ENCODE measurements at regions not wholly inside any gene's neighbourhood (a gene's known extent, or its start where the extent isn't known, plus 50 kb on each side); places are given as distances from the start of the nearest gene placed in this dataset.

DNA sequence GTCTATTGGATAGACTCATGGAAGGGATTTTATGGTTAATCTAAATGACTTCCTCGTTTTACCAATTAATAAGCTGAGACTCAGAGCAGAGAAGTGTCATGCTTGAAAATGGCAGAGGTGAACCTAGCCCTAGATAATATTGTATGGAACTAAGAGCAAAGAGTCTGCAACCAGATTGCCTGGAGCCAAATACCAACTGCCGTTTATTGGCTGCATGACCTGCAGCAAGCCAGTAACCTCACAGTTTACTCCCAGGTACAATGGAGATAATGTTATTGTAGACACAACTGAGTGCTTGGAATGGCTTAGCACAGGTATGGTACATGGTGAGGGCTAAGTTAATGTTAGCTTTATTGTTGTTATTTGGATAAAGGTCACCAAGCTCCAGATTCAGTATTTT is 84.6 kb upstream of the FAT3 start:
- in situ Hi-C loops (cut with MboI; ENCODE audit: low pct_unique_long_range_greater_than_20kb in 2 of 9, low sequenced_read_pairs in 9 of 9, unreplicated experiment in 9 of 9), result no loop called here
- WGBS, 10 experiments, result 0 to 83% (median 68%) methylated on average over 1 to 2 of the region's 2 CpGs; no CpG with 5 or more reads in 6 of the 10 experiments

DNA sequence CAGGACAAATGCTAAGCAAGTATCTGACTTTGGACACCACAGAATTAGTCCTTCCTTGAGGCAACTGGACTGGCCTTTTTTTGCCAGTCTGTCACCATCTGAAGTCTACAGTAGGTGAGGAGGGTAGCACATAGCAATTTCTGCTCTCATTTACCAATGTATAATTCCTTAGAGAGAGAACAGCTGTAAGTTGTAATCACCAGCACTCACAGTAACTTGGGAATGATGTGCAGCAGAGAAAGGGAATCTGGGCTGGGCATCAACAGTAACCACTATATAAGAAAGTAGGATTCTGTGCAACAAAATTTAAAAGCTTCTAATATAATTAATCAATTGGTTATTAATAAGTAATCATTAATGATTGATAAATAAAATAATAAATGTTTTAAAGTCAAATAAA is 86.3 kb upstream of the FAT3 start:
- in situ Hi-C loops (cut with MboI; ENCODE audit: low pct_unique_long_range_greater_than_20kb in 2 of 9, low sequenced_read_pairs in 9 of 9, unreplicated experiment in 9 of 9), result no loop called here
- Histone ChIP-seq H3K4me1 (replicated peaks in 1 of 2) (no peaks in the 10 kb centered on the region), H3K27ac (no peak overlapping the region), H3K4me3 (no peak overlapping the region)
- ATAC-seq (replicated peaks in 6 of 8), result no peak

More for the DNA sequence above, 84.6 kb upstream of the FAT3 start:
- Histone ChIP-seq H3K27ac (no peak overlapping the region), H3K4me1 (replicated peaks in 1 of 2) (no peaks in the 10 kb centered on the region), H3K4me3 (no peak overlapping the region)
- no peak for ATAC-seq (replicated peaks in 6 of 8)

DNA sequence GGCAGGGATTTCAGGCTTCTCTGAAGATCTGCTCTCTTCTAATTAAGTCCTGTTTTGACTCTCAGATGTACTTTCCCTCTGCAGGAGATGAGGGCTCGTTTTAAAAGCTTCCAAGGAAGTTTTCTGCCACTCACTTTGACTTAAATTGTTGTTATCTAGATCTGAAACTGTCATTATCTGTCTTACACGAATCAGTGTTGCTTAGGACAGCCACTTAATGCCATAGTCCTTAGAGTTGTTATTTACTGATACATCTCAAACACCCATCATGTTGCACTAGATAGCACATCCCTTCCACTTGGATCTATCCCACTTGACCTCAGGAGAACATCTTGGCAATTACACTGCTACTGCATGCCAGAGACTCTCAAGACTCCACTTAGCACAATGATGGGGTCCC is 86.9 kb upstream of the FAT3 start:
- WGBS, 10 experiments, result 0 to 67% (median 33%) methylated on average over 1 to 2 of the region's 2 CpGs; no CpG with 5 or more reads in 2 of the 10 experiments
- no peak for ATAC-seq (replicated peaks in 6 of 8)
- in situ Hi-C loops (cut with MboI; ENCODE audit: low pct_unique_long_range_greater_than_20kb in 2 of 9, low sequenced_read_pairs in 9 of 9, unreplicated experiment in 9 of 9), result no loop called here
- Histone ChIP-seq H3K27ac (no peak overlapping the region), H3K4me1 (replicated peaks in 1 of 2) (no peaks in the 10 kb centered on the region), H3K4me3 (no peak overlapping the region)

DNA sequence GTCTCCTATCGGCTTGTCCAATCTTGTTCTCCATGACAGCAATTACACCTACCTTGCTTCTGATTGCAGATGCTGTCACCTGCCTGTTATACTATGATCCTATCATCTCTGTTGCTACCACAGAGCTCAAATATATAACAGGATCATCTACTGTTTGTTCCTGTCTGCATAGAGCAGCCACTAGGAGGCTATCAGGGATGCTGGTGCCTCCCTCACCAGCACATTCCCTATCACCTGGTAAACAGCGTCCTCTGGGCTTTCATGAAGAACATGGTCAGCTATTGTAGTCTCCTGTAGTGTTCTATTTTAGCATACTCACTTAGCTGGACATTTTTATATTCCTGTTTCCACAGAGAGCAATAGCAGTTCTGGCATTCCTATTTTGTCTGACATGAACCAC is 87.8 kb upstream of the FAT3 start:
- H3K4me1 ChIP-seq (replicated peaks in 1 of 2), result no peaks in the 10 kb centered on the region
- ATAC-seq (replicated peaks in 6 of 8), result peak in 1 of 8 experiments; percentile 75
- WGBS, 10 experiments, result 0 to 100% (median 66%) methylated on average over 1 to 2 of the region's 2 CpGs; no CpG with 5 or more reads in 4 of the 10 experiments
- in situ Hi-C loops (cut with MboI; ENCODE audit: low pct_unique_long_range_greater_than_20kb in 2 of 9, low sequenced_read_pairs in 9 of 9, unreplicated experiment in 9 of 9), result no loop called here
- no peak overlapping the region for H3K4me3 ChIP-seq
- H3K27ac ChIP-seq, result no peak overlapping the region

DNA sequence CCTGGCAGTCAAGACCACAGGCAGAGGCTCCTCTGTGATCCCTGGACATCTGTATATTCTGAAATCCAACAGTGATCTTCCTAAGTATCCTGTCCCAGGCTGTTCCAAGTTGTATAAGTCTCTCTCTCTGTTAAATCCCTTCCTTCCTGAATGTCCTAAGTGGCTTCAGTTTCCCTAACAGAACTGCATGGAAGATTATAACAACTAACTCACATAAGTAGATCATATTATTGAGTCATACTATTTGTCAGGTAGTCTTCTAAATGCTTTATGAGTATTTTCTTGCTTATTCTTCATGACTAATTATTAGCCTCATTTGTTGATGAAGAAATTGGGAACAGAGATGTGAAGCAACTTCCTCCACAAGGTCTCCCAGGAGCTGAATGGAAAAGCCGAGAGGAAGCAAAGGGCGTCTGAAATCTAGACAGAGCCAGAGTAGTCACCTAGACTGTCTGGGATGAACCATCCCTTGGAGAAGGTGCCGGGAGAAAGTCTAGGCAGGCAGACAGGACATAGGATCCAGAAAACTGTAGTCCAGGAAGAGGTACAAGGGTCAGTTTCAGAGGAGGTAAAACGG is 93.2 kb upstream of the FAT3 start:
- WGBS, 10 experiments, result 13 to 83% (median 53%) methylated on average over 1 to 4 of the region's 4 CpGs; no CpG with 5 or more reads in 3 of the 10 experiments
- in situ Hi-C loops (cut with MboI; ENCODE audit: low pct_unique_long_range_greater_than_20kb in 2 of 9, low sequenced_read_pairs in 9 of 9, unreplicated experiment in 9 of 9), result no loop called here
- no peak for ATAC-seq (replicated peaks in 6 of 8)
- Histone ChIP-seq H3K4me3 (no peak overlapping the region), H3K4me1 (replicated peaks in 1 of 2) (peaks cover 6 to 7% of the 10 kb centered on the region in 2 donors), H3K27ac (no peak overlapping the region)

DNA sequence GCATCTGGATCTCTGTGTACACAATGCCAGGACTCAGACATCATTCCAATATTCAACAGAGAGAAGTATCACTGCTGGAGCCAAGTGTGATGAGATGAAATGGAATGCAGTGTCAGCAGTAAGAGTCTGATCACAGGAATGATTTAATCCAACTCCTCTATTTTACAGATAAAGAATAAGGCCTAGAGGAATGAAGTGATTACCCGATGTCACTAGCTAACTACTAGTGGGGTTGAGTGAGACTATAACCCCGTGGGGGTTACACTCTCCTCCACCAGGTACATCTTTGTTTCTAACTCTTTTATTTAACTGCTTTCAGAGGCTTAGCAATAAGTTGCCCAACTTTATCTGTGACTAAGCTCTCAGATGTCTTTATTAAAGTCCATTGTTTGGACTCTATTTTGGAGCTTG is 94.2 kb upstream of the FAT3 start:
- 0 to 38% (median 0%) methylated on average over 1 to 2 of the region's 2 CpGs; no CpG with 5 or more reads in 4 of the 10 experiments for WGBS, 10 experiments
- no peak overlapping the region for H3K27ac ChIP-seq
- H3K4me3 ChIP-seq, result no peak overlapping the region
- in situ Hi-C loops (cut with MboI; ENCODE audit: low pct_unique_long_range_greater_than_20kb in 2 of 9, low sequenced_read_pairs in 9 of 9, unreplicated experiment in 9 of 9), result no loop called here
- peak in 3 of 8 experiments; percentile 10 to 63 (median 32) for ATAC-seq (replicated peaks in 6 of 8)
- H3K4me1 ChIP-seq (replicated peaks in 1 of 2), result peaks cover 6 to 7% of the 10 kb centered on the region in 2 donors

DNA sequence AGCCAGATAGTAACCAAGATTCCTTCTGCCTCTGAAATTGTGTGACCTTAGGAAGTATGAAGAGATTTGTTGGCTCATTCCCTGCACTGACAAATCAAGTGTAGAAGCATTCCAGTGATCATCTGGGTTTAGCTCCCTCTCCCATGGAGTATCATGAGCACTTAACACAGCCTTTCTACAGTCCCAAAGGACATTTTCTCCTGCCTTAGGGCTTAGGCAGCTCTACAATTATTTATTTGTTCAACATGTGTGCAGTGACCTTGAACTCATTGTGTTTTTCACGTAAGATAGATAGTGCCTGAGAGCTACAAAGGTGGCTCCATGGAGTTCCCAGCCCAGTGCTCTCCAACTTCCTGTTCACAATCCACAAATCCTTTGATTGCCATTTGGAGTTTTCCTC is 94.8 kb upstream of the FAT3 start:
- WGBS, 10 experiments, result 0 to 89% (median 50%) methylated on average over 1 of the region's 1 CpG; no CpG with 5 or more reads in 5 of the 10 experiments
- H3K4me3 ChIP-seq, result no peak overlapping the region
- H3K4me1 ChIP-seq (replicated peaks in 1 of 2), result peaks cover 6 to 9% of the 10 kb centered on the region in 2 donors
- H3K27ac ChIP-seq, result no peak overlapping the region
- in situ Hi-C loops (cut with MboI; ENCODE audit: low pct_unique_long_range_greater_than_20kb in 2 of 9, low sequenced_read_pairs in 9 of 9, unreplicated experiment in 9 of 9), result no loop called here
- ATAC-seq (replicated peaks in 6 of 8), result peak in 3 of 8 experiments; percentile 30 to 49 (median 42)

DNA sequence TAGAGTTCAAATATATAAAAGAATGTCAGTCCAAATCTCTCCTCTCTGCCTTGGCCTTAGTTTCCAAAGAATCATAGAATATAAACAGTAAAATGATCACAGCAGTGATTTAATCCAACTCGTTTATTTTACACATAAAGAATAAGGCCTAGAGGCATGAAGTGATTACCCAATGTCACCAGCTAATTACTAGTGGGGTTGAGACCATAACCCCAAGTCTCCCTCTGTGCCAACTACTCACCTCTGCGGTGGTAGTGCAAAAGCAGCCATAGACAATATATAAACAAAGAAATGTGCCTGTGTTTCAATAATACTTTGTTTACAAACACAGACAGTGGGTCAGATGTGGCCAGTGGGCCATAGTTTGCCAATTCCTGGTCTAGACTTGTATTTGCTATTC is 96.6 kb upstream of the FAT3 start:
- in situ Hi-C loops (cut with MboI; ENCODE audit: low pct_unique_long_range_greater_than_20kb in 2 of 9, low sequenced_read_pairs in 9 of 9, unreplicated experiment in 9 of 9), result no loop called here
- Histone ChIP-seq H3K4me3 (no peak overlapping the region), H3K27ac (no peak overlapping the region), H3K4me1 (replicated peaks in 1 of 2) (peaks cover 6 to 10% of the 10 kb centered on the region in 2 donors)
- WGBS, 10 experiments, result 20 to 100% (median 84%) methylated on average over 1 to 2 of the region's 2 CpGs; no CpG with 5 or more reads in 2 of the 10 experiments
- no peak for ATAC-seq (replicated peaks in 6 of 8)

DNA sequence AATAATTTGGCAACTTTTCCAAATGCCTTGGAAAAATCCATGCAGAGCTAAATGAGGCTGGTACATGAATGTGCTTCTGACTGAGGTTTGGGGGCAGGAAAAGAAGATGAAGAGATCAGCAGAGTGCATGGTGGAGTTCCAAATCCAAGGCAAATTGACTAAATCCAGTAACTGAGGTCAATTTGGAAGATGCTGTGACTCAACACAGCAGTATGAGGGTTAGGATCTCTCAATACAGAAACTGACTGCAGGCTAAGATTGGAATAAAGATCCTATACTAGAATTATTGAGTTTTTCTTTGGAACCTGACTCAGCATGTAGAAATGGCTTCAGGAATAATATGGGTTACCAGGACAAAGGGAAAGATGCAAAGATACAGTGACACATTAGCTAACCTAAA is 99.3 kb upstream of the FAT3 start:
- H3K4me1 ChIP-seq (replicated peaks in 1 of 2), result peaks cover 6 to 10% of the 10 kb centered on the region in 2 donors
- H3K4me3 ChIP-seq, result no peak overlapping the region
- no peak overlapping the region for H3K27ac ChIP-seq
- ATAC-seq (replicated peaks in 6 of 8), result no peak
- in situ Hi-C loops (cut with MboI; ENCODE audit: low pct_unique_long_range_greater_than_20kb in 2 of 9, low sequenced_read_pairs in 9 of 9, unreplicated experiment in 9 of 9), result no loop called here

DNA sequence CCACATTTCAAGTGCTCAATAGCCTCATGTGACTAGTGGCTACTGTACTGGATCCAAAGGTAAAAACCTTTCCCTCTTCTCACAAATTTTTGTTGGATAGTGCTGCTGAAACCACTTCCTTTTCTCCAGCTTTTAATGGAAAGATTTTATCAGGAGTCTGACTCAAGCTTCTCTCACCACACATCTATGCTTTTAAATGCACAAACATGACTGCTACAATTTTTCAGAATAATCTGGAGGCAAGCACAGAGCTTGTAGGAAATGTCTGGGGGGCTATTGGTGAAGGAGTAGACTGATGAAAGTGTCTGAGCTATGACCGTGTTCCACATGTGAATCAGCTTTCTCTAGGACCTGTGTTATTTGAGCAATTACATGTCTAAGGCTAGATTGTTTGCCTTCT is 101.1 kb upstream of the FAT3 start:
- WGBS, 10 experiments, result 0 to 100% (median 79%) methylated on average over 1 of the region's 1 CpG; no CpG with 5 or more reads in 6 of the 10 experiments
- in situ Hi-C loops (cut with MboI; ENCODE audit: low pct_unique_long_range_greater_than_20kb in 2 of 9, low sequenced_read_pairs in 9 of 9, unreplicated experiment in 9 of 9), result no loop called here
- Histone ChIP-seq H3K27ac (no peak overlapping the region), H3K4me3 (no peak overlapping the region), H3K4me1 (replicated peaks in 1 of 2) (peaks cover 0 to 3% of the 10 kb centered on the region in 2 donors)
- no peak for ATAC-seq (replicated peaks in 6 of 8)

DNA sequence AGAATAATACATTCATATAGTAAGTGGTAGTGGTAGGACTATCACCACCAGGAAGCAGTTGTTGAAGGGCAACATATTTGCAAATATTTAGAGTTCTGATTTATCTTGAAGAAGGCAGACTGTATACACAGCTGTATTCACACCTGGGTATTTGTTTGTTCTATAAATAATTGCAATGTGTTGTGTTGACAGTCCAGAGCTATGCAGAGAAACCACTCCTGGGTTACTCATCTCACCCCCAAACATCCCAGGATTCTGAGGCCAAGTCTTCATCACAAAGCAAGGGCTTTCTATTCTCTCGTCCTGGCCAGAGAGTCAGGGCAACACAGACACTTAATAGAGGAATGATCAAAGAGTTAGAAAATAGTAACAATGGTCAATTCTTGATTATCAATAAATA is 102.1 kb upstream of the FAT3 start:
- WGBS, 10 experiments, result 0 to 100% (median 56%) methylated on average over 1 of the region's 1 CpG; no CpG with 5 or more reads in 3 of the 10 experiments
- Histone ChIP-seq H3K27ac (no peak overlapping the region), H3K4me1 (replicated peaks in 1 of 2) (peaks cover 0 to 3% of the 10 kb centered on the region in 2 donors), H3K4me3 (no peak overlapping the region)
- in situ Hi-C loops (cut with MboI; ENCODE audit: low pct_unique_long_range_greater_than_20kb in 2 of 9, low sequenced_read_pairs in 9 of 9, unreplicated experiment in 9 of 9), result no loop called here
- peak in 1 of 8 experiments; percentile 83 for ATAC-seq (replicated peaks in 6 of 8)

DNA sequence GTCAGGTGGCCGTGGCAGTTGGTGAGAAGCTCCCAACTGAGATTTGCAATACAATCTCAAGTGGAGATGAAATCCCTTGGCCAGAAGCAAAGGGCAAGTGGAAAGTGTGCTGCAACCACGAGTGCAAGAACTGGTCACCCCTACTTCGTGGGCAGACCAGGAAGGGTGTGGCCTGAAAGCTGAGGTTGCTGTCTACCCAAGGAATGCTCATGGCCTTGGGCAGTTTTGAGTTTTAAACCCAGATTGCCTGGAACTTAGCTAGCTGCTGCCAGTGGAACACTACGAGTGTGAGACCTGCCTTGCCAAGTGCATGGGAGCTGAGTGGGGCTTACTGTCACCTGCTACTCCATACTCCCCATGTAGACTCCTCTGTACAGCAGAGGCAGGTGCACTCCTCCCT is 113.3 kb upstream of the FAT3 start:
- Histone ChIP-seq H3K4me3 (no peak overlapping the region), H3K4me1 (replicated peaks in 1 of 2) (peaks cover 0 to 11% of the 10 kb centered on the region in 2 donors), H3K27ac (no peak overlapping the region)
- WGBS, 10 experiments, result 21 to 100% (median 88%) methylated on average over 1 to 4 of the region's 4 CpGs; no CpG with 5 or more reads in 4 of the 10 experiments
- in situ Hi-C loops (cut with MboI; ENCODE audit: low pct_unique_long_range_greater_than_20kb in 2 of 9, low sequenced_read_pairs in 9 of 9, unreplicated experiment in 9 of 9), result no loop called here
- ATAC-seq (replicated peaks in 6 of 8), result peak in 1 of 8 experiments; percentile 67

DNA sequence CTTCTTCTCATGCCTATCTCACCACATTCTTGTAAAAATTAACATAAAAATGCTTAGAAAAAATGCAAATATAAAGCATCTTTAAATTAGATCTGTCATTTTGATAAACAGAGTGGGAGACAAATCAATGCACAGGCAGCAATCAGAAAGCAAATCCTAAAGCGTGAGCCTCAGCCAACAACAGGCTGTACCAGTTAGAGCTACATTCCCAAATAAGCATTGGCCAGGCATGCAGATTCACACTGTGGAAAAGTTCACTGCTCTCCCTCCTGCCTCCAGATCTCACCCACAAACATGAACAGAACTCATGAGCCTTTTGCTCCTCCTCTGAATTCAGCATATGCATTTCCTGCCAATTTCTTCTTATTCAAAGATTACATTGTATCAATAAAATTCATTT is 115.2 kb upstream of the FAT3 start:
- in situ Hi-C loops (cut with MboI; ENCODE audit: low pct_unique_long_range_greater_than_20kb in 2 of 9, low sequenced_read_pairs in 9 of 9, unreplicated experiment in 9 of 9), result no loop called here
- no peak overlapping the region for H3K27ac ChIP-seq
- H3K4me3 ChIP-seq, result no peak overlapping the region
- H3K4me1 ChIP-seq (replicated peaks in 1 of 2), result peaks cover 0 to 11% of the 10 kb centered on the region in 2 donors
- ATAC-seq (replicated peaks in 6 of 8), result no peak
- 0 to 100% (median 50%) methylated on average over 1 of the region's 1 CpG; no CpG with 5 or more reads in 3 of the 10 experiments for WGBS, 10 experiments

DNA sequence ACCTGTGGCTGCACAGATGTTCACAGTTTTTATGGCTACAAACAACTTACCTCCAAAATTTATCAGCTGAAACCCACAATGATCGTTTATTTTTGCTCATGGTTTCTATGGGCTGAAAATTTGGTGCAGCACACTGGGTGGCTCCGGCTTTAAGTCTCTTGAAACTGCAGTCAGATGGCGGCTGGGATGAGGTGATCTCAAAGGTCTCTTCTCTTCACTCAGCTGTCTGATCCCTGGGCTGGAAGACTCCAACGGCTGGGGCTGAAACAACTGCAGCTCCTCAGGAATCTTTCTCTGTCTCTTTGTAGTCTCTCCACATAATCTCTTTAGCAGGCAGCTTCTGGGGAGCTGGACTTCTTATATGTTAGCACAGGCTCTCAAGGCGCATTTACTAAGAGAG is 117.3 kb upstream of the FAT3 start:
- H3K27ac ChIP-seq, result no peak overlapping the region
- no peak overlapping the region for H3K4me3 ChIP-seq
- in situ Hi-C loops (cut with MboI; ENCODE audit: low pct_unique_long_range_greater_than_20kb in 2 of 9, low sequenced_read_pairs in 9 of 9, unreplicated experiment in 9 of 9), result no loop called here
- 11 to 100% (median 82%) methylated on average over 2 to 5 of the region's 5 CpGs; no CpG with 5 or more reads in 2 of the 10 experiments for whole genome bisulfite sequencing, 10 experiments
- ATAC-seq (replicated peaks in 6 of 8), result no peak
- peaks cover 1 to 17% of the 10 kb centered on the region in 2 donors for H3K4me1 ChIP-seq (replicated peaks in 1 of 2)
